H1 (cell line): ENCODE measurements at regions not wholly inside any gene's neighbourhood (a gene's known extent, or its start where the extent isn't known, plus 50 kb on each side); places are given as distances from the start of the nearest gene placed in this dataset.

Experiments
- CTCF ChIA-PET: fragments of 300-600 bp; sonication (Branson Sonifier 250); formaldehyde crosslinking; loops from one replicate; lab custom pipeline; 2021; ENCODE audit not compliant: partially characterized antibody; lab: Charles Lee
- POLR2A ChIA-PET: fragments of 300-600 bp; sonication (Branson Sonifier 250); formaldehyde crosslinking; loops from one replicate; lab custom pipeline; 2021; ENCODE audit warnings: inconsistent platforms; ENCODE audit not compliant: partially characterized antibody; lab: Charles Lee
- DNase-seq, 2 experiments: peaks; one replicate each; pipeline versions ENCODE4 v3.0.0 to v3.0.0-alpha.2; 2010 to 2022; ENCODE audit warnings: low spot score in 2 of 2, low read depth in 1 of 2, mixed read lengths in 1 of 2
- FAIRE-seq: peaks from 2 replicates; lab custom pipeline; 2011; peaks lifted over from hg19 to GRCh38; lab: Jason Lieb, UNC
- H2AFZ ChIP-seq: 2 replicates; pipeline ENCODE4 v1.8.1; 2012; ENCODE audit warnings: low read length, inconsistent platforms
- H2AK5ac ChIP-seq: 2 replicates; pipeline ENCODE4 v1.6.1; 2013; ENCODE audit warnings: low read depth, low read length
- H2BK120ac ChIP-seq: replicated peaks from 2 replicates; pipeline ENCODE3; 2013; ENCODE audit warnings: low read depth, low read length, inconsistent platforms
- H2BK12ac ChIP-seq: 2 replicates; pipeline ENCODE4 v1.6.1; 2013; ENCODE audit warnings: low read depth, low read length
- H2BK15ac ChIP-seq: 2 replicates; pipeline ENCODE4 v1.6.1; 2013; ENCODE audit warnings: low read length
- H2BK20ac ChIP-seq: 2 replicates; pipeline ENCODE4 v1.6.1; 2013; ENCODE audit warnings: low read length
- H2BK5ac ChIP-seq: 2 replicates; pipeline ENCODE4 v1.6.1; 2013; ENCODE audit warnings: low read depth, low read length
- H3K14ac ChIP-seq: 2 replicates; pipeline ENCODE4 v1.6.1; 2013; ENCODE audit warnings: inconsistent platforms; ENCODE audit not compliant: insufficient read length
- H3K18ac ChIP-seq: 2 replicates; pipeline ENCODE4 v1.6.1; 2013; ENCODE audit warnings: low read length; ENCODE audit errors: extremely low read depth
- H3K23ac ChIP-seq: 2 replicates; pipeline ENCODE4 v1.6.1; 2013; ENCODE audit warnings: inconsistent platforms; ENCODE audit not compliant: insufficient read length
- H3K23me2 ChIP-seq: 2 replicates; pipeline ENCODE4 v1.6.1; 2013; ENCODE audit warnings: low read depth, low read length
- H3K27ac ChIP-seq: 2 replicates; pipeline ENCODE4 v1.6.1; 2011; ENCODE audit warnings: low read depth, low read length, inconsistent platforms
- H3K27me3 ChIP-seq, 4 experiments: replicated peaks in 1 of 4; 1 replicate in 1 of 4; 2 replicates in 3 of 4; pipeline versions ENCODE4 v1.6.1 to v1.8.1; 2011 to 2013; ENCODE audit warnings: low read length in 3 of 4, mild to moderate bottlenecking in 3 of 4, inconsistent platforms in 2 of 4, mixed read lengths in 2 of 4, moderate library complexity in 1 of 4; ENCODE audit not compliant: control insufficient read depth in 3 of 4, insufficient read depth in 3 of 4; ENCODE audit errors: extremely low read depth in 1 of 4
- H3K36me3 ChIP-seq, 4 experiments: 2 replicates each; pipeline versions ENCODE4 v1.6.1 to v1.8.1; 2011 to 2013; ENCODE audit warnings: mild to moderate bottlenecking in 4 of 4, low read length in 3 of 4, moderate library complexity in 2 of 4, control low read depth in 1 of 4, inconsistent platforms in 1 of 4; ENCODE audit not compliant: insufficient read depth in 4 of 4, control insufficient read depth in 2 of 4
- H3K4ac ChIP-seq: replicated peaks from 2 replicates; pipeline ENCODE3; 2013; ENCODE audit warnings: low read length, low read depth, mixed read lengths, inconsistent platforms; ENCODE audit not compliant: insufficient read length
- H3K4me1 ChIP-seq, 4 experiments: replicated peaks in 1 of 4; 1 replicate in 1 of 4; 2 replicates in 3 of 4; pipeline versions ENCODE4 v1.6.1 to v1.8.1; 2011 to 2013; ENCODE audit warnings: low read length in 3 of 4, inconsistent platforms in 2 of 4, mixed read lengths in 1 of 4; ENCODE audit not compliant: insufficient read depth in 4 of 4, control insufficient read depth in 3 of 4
- H3K4me2 ChIP-seq, 2 experiments: 2 replicates each; pipeline versions ENCODE4 v1.6.1 to v1.8.1; 2011 to 2013; ENCODE audit warnings: low read depth in 2 of 2, low read length in 2 of 2, control low read depth in 1 of 2, inconsistent platforms in 1 of 2, mild to moderate bottlenecking in 1 of 2; ENCODE audit not compliant: insufficient read depth in 1 of 2
- H3K4me3 ChIP-seq, 4 experiments: fragments of 200-600, 300-600 bp in 1 of 4; sonication (generic), shearing (Covaris generic), sonication (Bioruptor Twin) in 1 of 4; 2 replicates each; pipeline versions ENCODE4 v1.5.1 to v1.8.1; 2011 to 2016; ENCODE audit warnings: low read length in 4 of 4, low read depth in 3 of 4, control low read depth in 2 of 4, inconsistent platforms in 2 of 4, mild to moderate bottlenecking in 2 of 4, mixed read lengths in 1 of 4, moderate library complexity in 1 of 4; ENCODE audit not compliant: insufficient read depth in 2 of 4; ENCODE audit errors: extremely low read depth in 1 of 4
- H3K56ac ChIP-seq: replicated peaks from 2 replicates; pipeline ENCODE3; 2013; ENCODE audit warnings: low read depth, mild to moderate bottlenecking, mixed read lengths, low read length, inconsistent platforms; ENCODE audit not compliant: insufficient read length
- H3K79me1 ChIP-seq: 2 replicates; pipeline ENCODE4 v1.6.1; 2013; ENCODE audit warnings: low read depth, low read length, control low read depth
- H3K79me2 ChIP-seq, 2 experiments: 2 replicates each; pipeline versions ENCODE4 v1.6.1 to v1.8.1; 2012 to 2013; ENCODE audit warnings: low read length in 2 of 2, mild to moderate bottlenecking in 2 of 2, inconsistent platforms in 1 of 2; ENCODE audit not compliant: insufficient read depth in 2 of 2, control insufficient read depth in 1 of 2
- H3K9ac ChIP-seq, 4 experiments: replicated peaks in 1 of 4; 1 replicate in 1 of 4; 2 replicates in 3 of 4; pipeline versions ENCODE4 v1.6.1 to v1.8.1; 2011 to 2013; ENCODE audit warnings: low read depth in 3 of 4, low read length in 3 of 4, control low read depth in 2 of 4, mild to moderate bottlenecking in 2 of 4, moderate library complexity in 2 of 4, inconsistent platforms in 1 of 4; ENCODE audit errors: extremely low read depth in 1 of 4
- H3K9me3 ChIP-seq, 2 experiments: 2 replicates each; pipeline versions ENCODE4 v1.6.1 to v1.8.1; 2012 to 2013; ENCODE audit warnings: mild to moderate bottlenecking in 2 of 2, moderate library complexity in 2 of 2, control low read depth in 1 of 2, inconsistent platforms in 1 of 2, low read depth in 1 of 2, low read length in 1 of 2, mixed read lengths in 1 of 2; ENCODE audit not compliant: insufficient read depth in 2 of 2
- H4K20me1 ChIP-seq, 2 experiments: replicated peaks in 1 of 2; 2 replicates each; pipeline versions ENCODE3 to v1.8.1; 2011 to 2013; ENCODE audit warnings: inconsistent platforms in 2 of 2, low read length in 2 of 2, mild to moderate bottlenecking in 1 of 2; ENCODE audit not compliant: insufficient read depth in 2 of 2, control insufficient read depth in 1 of 2
- H4K5ac ChIP-seq: 2 replicates; pipeline ENCODE4 v1.6.1; 2013; ENCODE audit warnings: low read length, low read depth, mixed read lengths, inconsistent platforms; ENCODE audit not compliant: insufficient read length
- H4K8ac ChIP-seq: 2 replicates; pipeline ENCODE4 v1.8.0; 2013; ENCODE audit warnings: mild to moderate bottlenecking, moderate library complexity, low read length, inconsistent platforms; ENCODE audit not compliant: insufficient read depth; ENCODE audit errors: extremely low read depth
- H4K91ac ChIP-seq: replicated peaks from 2 replicates; pipeline ENCODE3; 2013; ENCODE audit warnings: low read length, mixed read lengths, inconsistent platforms; ENCODE audit not compliant: insufficient read length
- E2F6 ChIP-seq: IDR thresholded peaks from 2 replicates; pipeline ENCODE4 v1.6.1; 2012; ENCODE audit warnings: inconsistent platforms
- WGBS, 2 experiments: shearing (Covaris generic) in 1 of 2; methylation state at CpG; one replicate each; pipeline versions ENCODE4 v1.1.6 to v1.1.7; 2013 to 2015; ENCODE audit warnings: low lambda C conversion rate in 2 of 2, mixed read lengths in 2 of 2, inconsistent platforms in 1 of 2, low coverage in 1 of 2, missing lambda C conversion rate in 1 of 2; ENCODE audit not compliant: insufficient replicate concordance in 2 of 2, insufficient coverage in 1 of 2, insufficient read length in 1 of 2; ENCODE audit errors: extremely low coverage in 1 of 2, missing lambda C conversion rate in 1 of 2; 5-methylcytosine and 5-hydroxymethylcytosine counted together

GRCh38 chr16:80058214-80058613 lies 457.7 kb upstream of the MAF start:
- ChIA-PET CTCF (interaction anchor here (0.6 to 1.5 kb wide), 2 partner anchors 13 to 292 kb away, joined by 3 read pairs; no protein-coding TSS in a partner anchor), POLR2A (no interaction called here)
- Histone ChIP-seq H2BK15ac (no peak overlapping the region), H3K23ac (no peak overlapping the region), H3K9ac (no peak overlapping the region), H3K4me1 (no peaks in the 10 kb centered on the region; a peak in 1 of 7 replicates), H2AK5ac (no peak overlapping the region), H3K56ac (no peak overlapping the region), H3K27ac (no peak overlapping the region), H3K79me2 (no peaks in the 10 kb centered on the region), H3K9me3 (no peaks in the 10 kb centered on the region), H3K36me3 (no peaks in the 10 kb centered on the region), H2BK12ac (no peak overlapping the region), H4K5ac (no peak overlapping the region), H2BK20ac (no peak overlapping the region), H3K14ac (no peak overlapping the region), H3K27me3 (no peaks in the 10 kb centered on the region; a peak in 1 of 7 replicates), H3K18ac (no peak overlapping the region), H3K79me1 (no peaks in the 10 kb centered on the region), H2BK120ac (no peak overlapping the region), H3K4ac (no peak overlapping the region), H2BK5ac (no peak overlapping the region), H3K4me2 (no peak overlapping the region), H4K20me1 (no peaks in the 10 kb centered on the region), H2AFZ (peak overlapping the region; percentile 38; the same call in 1 of the 2 replicates), H3K4me3 (no peak overlapping the region), H3K23me2 (no peaks in the 10 kb centered on the region), H4K8ac (no peak overlapping the region), H4K91ac (no peak overlapping the region)
- no peak for DNase-seq
- FAIRE-seq: no peak
- WGBS, 2 experiments: 90% methylated on average over 9 of the region's 9 CpGs; no CpG with 5 or more reads in 1 of the 2 experiments
- TF ChIP-seq E2F6: no peak
